Coronary artery (tissue), 2 donors: ENCODE measurements at regions not wholly inside any gene's neighbourhood (a gene's known extent, or its start where the extent isn't known, plus 50 kb on each side); places are given as distances from the start of the nearest gene placed in this dataset.

Experiments used
- DNase-seq: peaks from one replicate; pipeline ENCODE4 v3.0.0-alpha.2; 2017; ENCODE audit warnings: low spot score
- H3K27ac ChIP-seq, 2 donors: fragments of 200-600 bp; sonication (generic); one replicate each; pipeline ENCODE4 v1.5.1; 2016 to 2019
- H3K4me3 ChIP-seq: fragments of 200-600 bp; sonication (generic); 2 replicates; pipeline ENCODE4 v1.5.1; 2016; ENCODE audit warnings: mild to moderate bottlenecking, moderate library complexity
- CTCF ChIP-seq: fragments of 200-600 bp; sonication (generic); IDR thresholded peaks from one replicate; pipeline ENCODE4 v1.5.1; 2019; ENCODE audit warnings: antibody characterized with exemption

- TF ChIP-seq CTCF, result no peak
- no peak for DNase-seq
- Histone ChIP-seq H3K4me3 (no peak overlapping the region), H3K27ac (no peak overlapping the region)
Observed at GRCh38 chr3:150090006-150090405, 119.3 kb upstream of the PFN2 start.

GRCh38 chr3:150084128-150084527, 113.4 kb upstream of the PFN2 start:
- TF ChIP-seq CTCF, result no peak
- no peak for DNase-seq
- Histone ChIP-seq H3K27ac (no peak overlapping the region), H3K4me3 (peak overlapping the region; percentile 64)

GRCh38 chr3:150083655-150084042, 113.0 kb upstream of the PFN2 start:
- TF ChIP-seq CTCF, result no peak
- no peak for DNase-seq
- peak overlapping the region; percentile 64 for H3K4me3 ChIP-seq
- H3K27ac ChIP-seq, result no peak overlapping the region

- H3K27ac ChIP-seq, result no peak overlapping the region
- no peak for TF ChIP-seq CTCF
- no peak for DNase-seq
- H3K4me3 ChIP-seq, result peak overlapping the region; percentile 64
Observed at GRCh38 chr3:150082898-150083654, 112.4 kb upstream of the PFN2 start.

GRCh38 chr3:150081084-150081483, 110.4 kb upstream of the PFN2 start:
- TF ChIP-seq CTCF, result no peak
- no peak for DNase-seq
- Histone ChIP-seq H3K4me3 (no peak overlapping the region), H3K27ac (no peak overlapping the region)

GRCh38 chr3:150080058-150080730, 109.5 kb upstream of the PFN2 start:
- DNase-seq, result no peak
- H3K27ac ChIP-seq, result no peak overlapping the region

More at GRCh38 chr3:150080058-150080730, 109.5 kb upstream of the PFN2 start:
- TF ChIP-seq CTCF, result no peak
- no peak overlapping the region for H3K4me3 ChIP-seq
